ACC112 (cell line): ENCODE measurements at regions not wholly inside any gene's neighbourhood (a gene's known extent, or its start where the extent isn't known, plus 50 kb on each side); places are given as distances from the start of the nearest gene placed in this dataset.

Experiments
- H2AFZ ChIP-seq: fragments of 200-600 bp; sonication (generic); one replicate; pipeline ENCODE4 v1.6.0; 2017; ENCODE audit warnings: antibody characterized with exemption, low read length; ENCODE audit not compliant: unreplicated experiment
- H3K27ac ChIP-seq: fragments of 200-600 bp; sonication (generic); 2 replicates; pipeline ENCODE4 v1.5.1; 2014; ENCODE audit warnings: low read depth, mild to moderate bottlenecking, antibody characterized with exemption, low read length, moderate library complexity
- H3K27me3 ChIP-seq: fragments of 200-600 bp; sonication (generic); 2 replicates; pipeline ENCODE4 v1.6.1; 2014; ENCODE audit warnings: mild to moderate bottlenecking, antibody characterized with exemption, low read length, moderate library complexity, mixed read lengths; ENCODE audit not compliant: insufficient read depth
- H3K36me3 ChIP-seq: fragments of 200-600 bp; sonication (generic); 2 replicates; pipeline ENCODE4 v1.6.1; 2016; ENCODE audit warnings: mild to moderate bottlenecking, antibody characterized with exemption, low read length, moderate library complexity, mixed read lengths; ENCODE audit not compliant: insufficient read depth
- H3K4me1 ChIP-seq: fragments of 200-600 bp; sonication (generic); one replicate; pipeline ENCODE4 v1.6.1; 2016; ENCODE audit warnings: low read length, mixed read lengths; ENCODE audit not compliant: insufficient read depth, unreplicated experiment, control insufficient read depth
- H3K4me3 ChIP-seq: fragments of 200-600 bp; sonication (generic); 2 replicates; pipeline ENCODE4 v1.5.1; 2014; ENCODE audit warnings: mild to moderate bottlenecking, low read depth, low read length
- H3K79me2 ChIP-seq: fragments of 200-600 bp; sonication (generic); one replicate; pipeline ENCODE4 v1.6.0; 2016; ENCODE audit warnings: low read length; ENCODE audit not compliant: control insufficient read depth, unreplicated experiment, insufficient read depth

GRCh38 chr2:136221026-136221425 is 103.1 kb upstream of the CXCR4 start:
- Histone ChIP-seq H2AFZ (no peak overlapping the region), H3K4me1 (no peaks in the 10 kb centered on the region), H3K27me3 (peaks cover 5% of the 10 kb centered on the region; the same call in 1 of the 2 replicates), H3K79me2 (no peaks in the 10 kb centered on the region), H3K4me3 (no peak overlapping the region), H3K27ac (no peak overlapping the region), H3K36me3 (no peaks in the 10 kb centered on the region)

GRCh38 chr2:136219963-136220362 is 102.0 kb upstream of the CXCR4 start:
- peaks cover 5% of the 10 kb centered on the region; the same call in 1 of the 2 replicates for H3K27me3 ChIP-seq

GRCh38 chr2:136219341-136219740 is 101.4 kb upstream of the CXCR4 start:
- no peaks in the 10 kb centered on the region for H3K79me2 ChIP-seq
- no peak overlapping the region for H2AFZ ChIP-seq
- H3K36me3 ChIP-seq, result no peaks in the 10 kb centered on the region
- H3K27me3 ChIP-seq, result peaks cover 5% of the 10 kb centered on the region; the same call in 1 of the 2 replicates
- H3K4me3 ChIP-seq, result no peak overlapping the region
- H3K4me1 ChIP-seq, result no peaks in the 10 kb centered on the region
- no peak overlapping the region for H3K27ac ChIP-seq

More at GRCh38 chr2:136219963-136220362, 102.0 kb upstream of the CXCR4 start:
- Histone ChIP-seq H2AFZ (no peak overlapping the region), H3K4me3 (no peak overlapping the region), H3K79me2 (no peaks in the 10 kb centered on the region), H3K27ac (no peak overlapping the region), H3K36me3 (no peaks in the 10 kb centered on the region), H3K4me1 (no peaks in the 10 kb centered on the region)

GRCh38 chr2:136217996-136218395 is 100.0 kb upstream of the CXCR4 start:
- H3K27me3 ChIP-seq, result peaks cover 5% of the 10 kb centered on the region; the same call in 1 of the 2 replicates
- H3K4me3 ChIP-seq, result no peak overlapping the region
- H2AFZ ChIP-seq, result no peak overlapping the region
- no peaks in the 10 kb centered on the region for H3K4me1 ChIP-seq
- no peak overlapping the region for H3K27ac ChIP-seq
- H3K36me3 ChIP-seq, result no peaks in the 10 kb centered on the region
- no peaks in the 10 kb centered on the region for H3K79me2 ChIP-seq

- Histone ChIP-seq H2AFZ (no peak overlapping the region), H3K36me3 (no peaks in the 10 kb centered on the region), H3K4me1 (no peaks in the 10 kb centered on the region), H3K4me3 (no peak overlapping the region), H3K27ac (no peak overlapping the region), H3K27me3 (no peaks in the 10 kb centered on the region), H3K79me2 (no peaks in the 10 kb centered on the region)
Observed at GRCh38 chr2:136215908-136216472, 98.0 kb upstream of the CXCR4 start.

GRCh38 chr2:136215449-136215848 is 97.5 kb upstream of the CXCR4 start:
- Histone ChIP-seq H3K27ac (no peak overlapping the region), H3K79me2 (no peaks in the 10 kb centered on the region), H3K4me3 (no peak overlapping the region), H3K36me3 (no peaks in the 10 kb centered on the region), H3K4me1 (no peaks in the 10 kb centered on the region), H2AFZ (no peak overlapping the region), H3K27me3 (no peaks in the 10 kb centered on the region)

- no peak overlapping the region for H3K27ac ChIP-seq
Observed at GRCh38 chr2:136214307-136215200, 96.6 kb upstream of the CXCR4 start.

GRCh38 chr2:136213836-136214235 is 95.9 kb upstream of the CXCR4 start:
- H3K4me3 ChIP-seq, result no peak overlapping the region

More at GRCh38 chr2:136214307-136215200, 96.6 kb upstream of the CXCR4 start:
- Histone ChIP-seq H3K4me1 (no peaks in the 10 kb centered on the region), H2AFZ (no peak overlapping the region), H3K79me2 (no peaks in the 10 kb centered on the region), H3K36me3 (no peaks in the 10 kb centered on the region), H3K4me3 (no peak overlapping the region), H3K27me3 (no peaks in the 10 kb centered on the region)

GRCh38 chr2:136212426-136213378 is 94.8 kb upstream of the CXCR4 start:
- no peak overlapping the region for H3K4me3 ChIP-seq
- no peaks in the 10 kb centered on the region for H3K4me1 ChIP-seq
- no peaks in the 10 kb centered on the region for H3K27me3 ChIP-seq
- no peaks in the 10 kb centered on the region for H3K79me2 ChIP-seq
- no peak overlapping the region for H2AFZ ChIP-seq
- H3K36me3 ChIP-seq, result no peaks in the 10 kb centered on the region
- H3K27ac ChIP-seq, result no peak overlapping the region

More at GRCh38 chr2:136213836-136214235, 95.9 kb upstream of the CXCR4 start:
- Histone ChIP-seq H2AFZ (no peak overlapping the region), H3K27ac (no peak overlapping the region), H3K4me1 (no peaks in the 10 kb centered on the region), H3K79me2 (no peaks in the 10 kb centered on the region), H3K27me3 (no peaks in the 10 kb centered on the region), H3K36me3 (no peaks in the 10 kb centered on the region)

GRCh38 chr2:136211701-136212100 is 93.8 kb upstream of the CXCR4 start:
- Histone ChIP-seq H2AFZ (no peak overlapping the region), H3K4me3 (no peak overlapping the region), H3K27me3 (no peaks in the 10 kb centered on the region), H3K79me2 (no peaks in the 10 kb centered on the region), H3K4me1 (no peaks in the 10 kb centered on the region), H3K27ac (no peak overlapping the region), H3K36me3 (no peaks in the 10 kb centered on the region)
